ENCODE measurements at regions not wholly inside any gene's neighbourhood (a gene's known extent, or its start where the extent isn't known, plus 50 kb on each side); places are given as distances from the start of the nearest gene placed in this dataset.

GRCh38 chr4:126738527-126738923, 894.2 kb upstream of the INTU start:
- TF ChIP-seq CTCF (IDR thresholded peaks at IDR 0.05; ENCODE audit: insufficient read depth, low read depth, low read length) (no peak), EZH2 (IDR thresholded peaks at IDR 0.05; ENCODE audit: insufficient read depth, low read length) (no peak)
